ENCODE measurements at regions not wholly inside any gene's neighbourhood (a gene's known extent, or its start where the extent isn't known, plus 50 kb on each side); places are given as distances from the start of the nearest gene placed in this dataset.

DNA sequence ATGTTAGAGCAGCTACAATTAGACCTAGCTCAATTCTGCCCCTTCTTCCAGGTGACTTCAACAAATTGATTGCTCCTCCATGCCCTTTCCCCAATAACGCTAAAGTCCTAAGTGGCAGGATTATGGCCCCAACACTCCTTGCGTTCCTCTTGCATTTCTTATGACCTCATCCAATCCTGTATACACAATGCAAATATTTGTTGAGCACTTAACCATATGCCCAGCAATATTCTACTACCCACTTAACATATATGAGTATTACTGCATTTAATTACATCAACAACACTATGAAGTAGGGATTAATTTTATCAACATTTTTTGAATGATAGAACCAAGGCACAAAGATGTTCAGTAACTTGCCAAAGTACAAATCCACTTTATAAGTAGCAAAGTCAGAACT lies 54.2 kb upstream of the ACVR2A start:
- TF ChIP-seq, protein P1, sequence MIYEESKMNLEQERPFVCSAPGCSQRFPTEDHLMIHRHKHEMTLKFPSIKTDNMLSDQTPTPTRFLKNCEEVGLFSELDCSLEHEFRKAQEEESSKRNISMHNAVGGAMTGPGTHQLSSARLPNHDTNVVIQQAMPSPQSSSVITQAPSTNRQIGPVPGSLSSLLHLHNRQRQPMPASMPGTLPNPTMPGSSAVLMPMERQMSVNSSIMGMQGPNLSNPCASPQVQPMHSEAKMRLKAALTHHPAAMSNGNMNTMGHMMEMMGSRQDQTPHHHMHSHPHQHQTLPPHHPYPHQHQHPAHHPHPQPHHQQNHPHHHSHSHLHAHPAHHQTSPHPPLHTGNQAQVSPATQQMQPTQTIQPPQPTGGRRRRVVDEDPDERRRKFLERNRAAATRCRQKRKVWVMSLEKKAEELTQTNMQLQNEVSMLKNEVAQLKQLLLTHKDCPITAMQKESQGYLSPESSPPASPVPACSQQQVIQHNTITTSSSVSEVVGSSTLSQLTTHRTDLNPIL (CRISPR knock-in tag; IDR thresholded peaks at IDR 0.05; ENCODE audit: low read depth), result no peak
- TF ChIP-seq, protein P2, sequence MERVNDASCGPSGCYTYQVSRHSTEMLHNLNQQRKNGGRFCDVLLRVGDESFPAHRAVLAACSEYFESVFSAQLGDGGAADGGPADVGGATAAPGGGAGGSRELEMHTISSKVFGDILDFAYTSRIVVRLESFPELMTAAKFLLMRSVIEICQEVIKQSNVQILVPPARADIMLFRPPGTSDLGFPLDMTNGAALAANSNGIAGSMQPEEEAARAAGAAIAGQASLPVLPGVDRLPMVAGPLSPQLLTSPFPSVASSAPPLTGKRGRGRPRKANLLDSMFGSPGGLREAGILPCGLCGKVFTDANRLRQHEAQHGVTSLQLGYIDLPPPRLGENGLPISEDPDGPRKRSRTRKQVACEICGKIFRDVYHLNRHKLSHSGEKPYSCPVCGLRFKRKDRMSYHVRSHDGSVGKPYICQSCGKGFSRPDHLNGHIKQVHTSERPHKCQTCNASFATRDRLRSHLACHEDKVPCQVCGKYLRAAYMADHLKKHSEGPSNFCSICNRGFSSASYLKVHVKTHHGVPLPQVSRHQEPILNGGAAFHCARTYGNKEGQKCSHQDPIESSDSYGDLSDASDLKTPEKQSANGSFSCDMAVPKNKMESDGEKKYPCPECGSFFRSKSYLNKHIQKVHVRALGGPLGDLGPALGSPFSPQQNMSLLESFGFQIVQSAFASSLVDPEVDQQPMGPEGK (CRISPR knock-in tag; IDR thresholded peaks at IDR 0.05; ENCODE audit: borderline replicate concordance), result no peak
- TF ChIP-seq BACH2 (CRISPR knock-in tag; IDR thresholded peaks at IDR 0.05; ENCODE audit: borderline replicate concordance), result no peak
- no peak for TF ChIP-seq ISL1 (CRISPR knock-in tag; IDR thresholded peaks at IDR 0.05)
- no peak for TF ChIP-seq ZNF70 (CRISPR knock-in tag; IDR thresholded peaks at IDR 0.05)
- no peak for TF ChIP-seq RARB (CRISPR knock-in tag; IDR thresholded peaks at IDR 0.05)
